ENCODE measurements at regions not wholly inside any gene's neighbourhood (a gene's known extent, or its start where the extent isn't known, plus 50 kb on each side); places are given as distances from the start of the nearest gene placed in this dataset.

GRCh38 chr1:184851822-184852746 lies 97.4 kb upstream of the EDEM3 start:
- no peak for TF ChIP-seq POLR2A (IDR thresholded peaks at IDR 0.05)
- TF ChIP-seq CTCF (IDR thresholded peaks at IDR 0.05 in 8 of 11, conservative IDR thresholded peaks at IDR 0.05 in 3 of 11): no peak

All from spleen (tissue), 7 donors.